ENCODE measurements at regions not wholly inside any gene's neighbourhood (a gene's known extent, or its start where the extent isn't known, plus 50 kb on each side); places are given as distances from the start of the nearest gene placed in this dataset.

DNA sequence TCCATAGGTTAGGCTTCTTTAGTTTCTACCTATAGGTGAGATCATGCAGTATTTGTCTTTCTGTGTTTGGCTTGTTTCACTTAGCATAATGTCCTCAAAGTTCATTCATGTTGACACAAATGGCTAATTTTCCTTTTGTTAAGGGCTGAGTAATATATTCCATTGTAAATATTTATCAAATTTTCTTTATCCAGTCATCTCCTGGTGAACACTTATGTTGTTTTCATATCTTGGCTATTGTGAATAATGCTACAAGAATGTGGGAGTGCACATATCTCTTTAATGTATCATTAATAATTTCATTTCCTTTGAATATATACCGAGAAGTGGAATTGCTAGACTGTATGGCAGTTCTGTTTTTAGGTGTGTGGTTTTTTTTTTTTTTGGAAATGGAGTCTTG lies 250.9 kb upstream of the SEMA6D start:
- in situ Hi-C loops (cut with HindIII; ENCODE audit: extremely low pct_ligation_motif_present, low pct_unique_long_range_greater_than_20kb): no loop called here
- 0% methylated on average over 1 of the region's 1 CpG for WGBS (ENCODE audit: low lambda C conversion rate)
- TF ChIP-seq ETV6 (CRISPR knock-in tag; conservative IDR thresholded peaks at IDR 0.05) (no peak), SNAPC5 (CRISPR knock-in tag; IDR thresholded peaks at IDR 0.05; ENCODE audit: borderline replicate concordance) (no peak), FOXO1 (CRISPR knock-in tag; IDR thresholded peaks at IDR 0.05) (no peak), ZHX1 (CRISPR knock-in tag; IDR thresholded peaks at IDR 0.05; ENCODE audit: low read depth) (no peak), NFKB2 (CRISPR knock-in tag; IDR thresholded peaks at IDR 0.05; ENCODE audit: borderline replicate concordance) (no peak), ZNF484 (CRISPR knock-in tag; IDR thresholded peaks at IDR 0.05; ENCODE audit: borderline replicate concordance, low read depth) (no peak)
- TF ChIP-seq, protein P1, sequence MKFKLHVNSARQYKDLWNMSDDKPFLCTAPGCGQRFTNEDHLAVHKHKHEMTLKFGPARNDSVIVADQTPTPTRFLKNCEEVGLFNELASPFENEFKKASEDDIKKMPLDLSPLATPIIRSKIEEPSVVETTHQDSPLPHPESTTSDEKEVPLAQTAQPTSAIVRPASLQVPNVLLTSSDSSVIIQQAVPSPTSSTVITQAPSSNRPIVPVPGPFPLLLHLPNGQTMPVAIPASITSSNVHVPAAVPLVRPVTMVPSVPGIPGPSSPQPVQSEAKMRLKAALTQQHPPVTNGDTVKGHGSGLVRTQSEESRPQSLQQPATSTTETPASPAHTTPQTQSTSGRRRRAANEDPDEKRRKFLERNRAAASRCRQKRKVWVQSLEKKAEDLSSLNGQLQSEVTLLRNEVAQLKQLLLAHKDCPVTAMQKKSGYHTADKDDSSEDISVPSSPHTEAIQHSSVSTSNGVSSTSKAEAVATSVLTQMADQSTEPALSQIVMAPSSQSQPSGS (CRISPR knock-in tag; IDR thresholded peaks at IDR 0.05): no peak
- H3K36me3 ChIP-seq (replicated peaks in 1 of 2; ENCODE audit: control insufficient read depth in 1 of 2, insufficient read depth in 2 of 2, low read length in 2 of 2): no peaks in the 10 kb centered on the region
- H4K20me1 ChIP-seq (ENCODE audit: insufficient read depth, low read length): no peaks in the 10 kb centered on the region
- no peak overlapping the region for H3K9ac ChIP-seq (ENCODE audit: insufficient read depth, low read depth, low read length)
- H3K27me3 ChIP-seq (ENCODE audit: control insufficient read depth in 1 of 2, insufficient read depth in 2 of 2, low read length in 2 of 2): no peaks in the 10 kb centered on the region
- ChIA-PET CTCF (ENCODE audit: low intra/inter-chr PET ratio, low total read pairs) (no interaction called here), POLR2A (no interaction called here)
- H3K4me3 ChIP-seq (replicated peaks in 1 of 3; ENCODE audit: insufficient read depth in 1 of 3, low read depth in 2 of 3, low read length in 3 of 3): no peak overlapping the region
- no peak overlapping the region for H2AFZ ChIP-seq (ENCODE audit: low read length)
- intact Hi-C loops (cut with micrococcal nuclease; ENCODE audit: unreplicated experiment): no loop called here
- DNase-seq (ENCODE audit: low spot score) (no peak), FAIRE-seq (no peak), ATAC-seq (no peak)
- no TSS peak for BruUV-seq (replicated peaks)
- no peaks in the 10 kb centered on the region for H3K4me1 ChIP-seq (ENCODE audit: insufficient read depth, low read length)
- H3K27ac ChIP-seq (ENCODE audit: extremely low read length, insufficient read depth, low read length): no peak overlapping the region
- H3K9me3 ChIP-seq (ENCODE audit: low read length): peaks cover 34% of the 10 kb centered on the region
- H3K4me2 ChIP-seq (ENCODE audit: low read depth, low read length): no peak overlapping the region
- H3K79me2 ChIP-seq (ENCODE audit: insufficient read depth, low read length): no peaks in the 10 kb centered on the region
